Fibroblast of villous mesenchyme (primary cell): ENCODE measurements at regions not wholly inside any gene's neighbourhood (a gene's known extent, or its start where the extent isn't known, plus 50 kb on each side); places are given as distances from the start of the nearest gene placed in this dataset.
A peak's percentile ranks its signal among the peaks of the same experiment; 100 is the strongest.

Source experiments
- DNase-seq: peaks from one replicate; pipeline ENCODE4 v3.0.0-alpha.2; 2010; ENCODE audit warnings: low read depth
- H3K4me3 ChIP-seq: 2 replicates; pipeline ENCODE4 v1.5.1; 2011; ENCODE audit warnings: low read depth, mild to moderate bottlenecking, low read length
- TF ChIP-seq, protein P1 (sequence below): IDR thresholded peaks from 2 replicates; pipeline ENCODE4 v1.5.1; 2012; ENCODE audit warnings: low read depth, mild to moderate bottlenecking, low read length; ENCODE audit not compliant: insufficient read depth

DNA sequence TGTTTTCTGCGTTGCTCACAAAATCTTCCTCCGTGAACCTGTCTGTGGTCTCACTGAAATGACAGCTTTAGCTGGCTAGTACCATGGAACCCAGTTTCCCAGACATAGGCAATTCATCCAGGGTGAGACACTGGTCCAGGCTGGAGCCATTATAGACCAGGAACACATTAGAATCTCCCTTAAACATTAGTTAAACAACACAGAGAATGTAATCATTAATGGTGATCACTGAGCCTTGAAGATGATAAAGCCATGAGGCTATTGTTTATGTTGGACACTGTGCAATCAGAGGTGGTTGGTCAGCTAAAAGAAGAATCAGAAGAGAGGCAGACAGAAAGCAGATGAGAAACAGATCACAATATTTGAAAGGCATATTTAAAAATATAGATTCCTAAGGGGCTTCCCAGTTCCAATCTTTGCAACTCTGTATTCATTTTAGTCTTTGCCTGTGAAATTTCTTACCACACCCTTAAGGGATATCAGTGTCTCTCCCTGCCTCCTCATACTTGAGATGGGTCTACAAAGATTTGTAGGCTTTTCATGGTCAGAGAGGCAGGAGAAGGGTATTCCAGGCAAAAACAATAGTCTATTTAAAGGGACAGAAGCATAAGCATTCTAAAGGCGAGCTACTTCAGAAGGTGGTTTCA is 317.9 kb downstream of the MAP2K6 start:
- H3K4me3 ChIP-seq, result no peak overlapping the region
- TF ChIP-seq, protein P1, sequence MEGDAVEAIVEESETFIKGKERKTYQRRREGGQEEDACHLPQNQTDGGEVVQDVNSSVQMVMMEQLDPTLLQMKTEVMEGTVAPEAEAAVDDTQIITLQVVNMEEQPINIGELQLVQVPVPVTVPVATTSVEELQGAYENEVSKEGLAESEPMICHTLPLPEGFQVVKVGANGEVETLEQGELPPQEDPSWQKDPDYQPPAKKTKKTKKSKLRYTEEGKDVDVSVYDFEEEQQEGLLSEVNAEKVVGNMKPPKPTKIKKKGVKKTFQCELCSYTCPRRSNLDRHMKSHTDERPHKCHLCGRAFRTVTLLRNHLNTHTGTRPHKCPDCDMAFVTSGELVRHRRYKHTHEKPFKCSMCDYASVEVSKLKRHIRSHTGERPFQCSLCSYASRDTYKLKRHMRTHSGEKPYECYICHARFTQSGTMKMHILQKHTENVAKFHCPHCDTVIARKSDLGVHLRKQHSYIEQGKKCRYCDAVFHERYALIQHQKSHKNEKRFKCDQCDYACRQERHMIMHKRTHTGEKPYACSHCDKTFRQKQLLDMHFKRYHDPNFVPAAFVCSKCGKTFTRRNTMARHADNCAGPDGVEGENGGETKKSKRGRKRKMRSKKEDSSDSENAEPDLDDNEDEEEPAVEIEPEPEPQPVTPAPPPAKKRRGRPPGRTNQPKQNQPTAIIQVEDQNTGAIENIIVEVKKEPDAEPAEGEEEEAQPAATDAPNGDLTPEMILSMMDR, result no peak
- DNase-seq, result no peak

DNA sequence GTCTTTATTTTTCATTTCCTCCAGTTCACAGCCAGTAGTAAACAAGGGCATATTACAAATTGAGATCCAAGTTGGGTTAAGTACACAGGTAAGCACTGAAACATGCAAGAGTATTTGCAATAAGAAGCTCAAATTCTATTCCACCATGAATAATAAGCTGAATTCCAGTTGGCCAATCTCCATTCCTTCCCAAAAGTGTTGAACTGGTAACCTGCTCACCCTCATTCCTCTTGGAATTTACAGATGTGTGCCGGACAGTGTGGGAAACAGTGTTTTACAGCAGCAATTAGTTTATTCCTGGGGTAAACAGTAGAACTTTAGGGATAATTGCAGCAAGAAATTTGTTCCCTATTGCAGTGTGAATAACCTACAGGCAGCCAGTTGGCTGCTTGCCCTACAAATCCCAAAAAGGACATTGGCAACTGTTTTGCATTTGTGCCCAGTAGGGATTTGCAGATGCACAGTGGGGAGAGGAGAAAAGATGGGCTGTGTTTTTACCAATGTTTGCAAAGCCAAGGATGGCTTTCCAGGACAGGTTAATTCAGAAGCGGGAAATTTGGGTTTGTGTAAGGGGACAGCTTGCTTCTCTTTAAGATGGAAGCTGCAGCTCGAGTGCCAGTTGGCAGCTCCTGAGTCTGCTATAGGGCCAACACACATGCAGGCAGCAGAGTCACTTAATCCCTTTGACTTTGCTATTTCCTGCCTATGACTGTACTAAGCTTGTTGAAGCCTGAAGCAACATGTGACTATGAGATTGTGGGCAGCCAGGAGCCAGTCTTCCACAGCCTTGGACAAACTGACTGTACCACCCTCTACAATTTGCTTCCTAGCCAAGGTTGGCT is 318.9 kb downstream of the MAP2K6 start:
- TF ChIP-seq, protein P1, result no peak
- peak; percentile 83 for DNase-seq
- H3K4me3 ChIP-seq, result no peak overlapping the region

DNA sequence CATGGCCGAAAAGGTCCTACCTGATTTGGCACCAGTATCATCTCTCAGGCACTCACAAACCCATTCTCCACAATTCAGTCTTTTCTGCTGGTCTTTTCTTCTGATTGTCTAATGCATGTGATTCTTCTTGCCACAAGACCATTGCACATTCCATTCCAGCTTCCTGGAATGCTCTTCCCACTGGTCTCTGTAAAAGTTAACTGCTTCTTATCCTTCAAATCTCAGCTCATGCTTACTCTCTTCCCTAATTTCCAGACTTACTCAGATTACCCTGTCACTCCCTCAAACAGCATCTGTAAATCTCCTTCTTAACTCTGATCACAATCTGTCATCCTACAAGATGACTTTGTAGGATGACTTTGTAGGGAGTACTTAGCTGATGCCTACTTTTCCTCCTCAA is 320.2 kb downstream of the MAP2K6 start:
- H3K4me3 ChIP-seq, result no peak overlapping the region
- TF ChIP-seq, protein P1, result no peak
- no peak for DNase-seq

DNA sequence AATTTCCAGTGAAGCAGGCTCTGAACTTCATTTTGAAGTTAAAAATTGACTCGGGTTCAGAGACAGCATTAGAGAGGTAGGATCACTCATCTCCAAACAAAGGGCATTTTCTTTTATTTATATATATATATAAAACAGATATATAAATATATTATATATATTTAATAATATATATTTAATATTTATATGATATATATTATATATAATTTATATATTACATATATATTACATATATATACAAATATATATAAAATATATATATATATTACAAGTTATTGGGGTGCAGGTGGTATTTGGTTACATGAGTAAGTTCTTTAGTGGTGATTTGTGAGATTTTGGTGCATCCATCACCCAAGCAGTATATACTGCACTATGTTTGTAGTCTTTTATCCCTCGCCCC is 320.8 kb downstream of the MAP2K6 start:
- no peak for DNase-seq
- TF ChIP-seq, protein P1, result no peak
- no peak overlapping the region for H3K4me3 ChIP-seq

DNA sequence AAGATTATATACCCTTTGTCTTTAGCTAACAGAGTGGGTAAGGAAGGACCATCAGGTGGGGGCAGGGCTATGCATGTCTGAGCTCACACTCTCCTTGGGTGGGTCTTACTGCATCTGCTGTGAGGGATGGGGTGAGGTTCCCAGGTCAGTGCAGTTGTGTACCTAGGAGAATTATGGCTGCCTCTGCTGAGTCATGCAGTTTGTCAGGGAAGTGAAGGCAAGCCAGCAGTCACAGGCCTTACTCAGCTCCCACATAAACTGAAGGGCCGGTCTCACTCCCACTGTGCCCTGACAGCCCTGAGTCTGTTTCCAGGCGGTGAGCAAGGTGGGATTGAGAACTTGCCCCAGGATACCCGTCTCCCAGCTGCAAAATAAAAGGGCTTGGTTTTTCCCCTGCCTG is 328.6 kb downstream of the MAP2K6 start:
- H3K4me3 ChIP-seq, result no peak overlapping the region
- TF ChIP-seq, protein P1, result no peak
- DNase-seq, result no peak

DNA sequence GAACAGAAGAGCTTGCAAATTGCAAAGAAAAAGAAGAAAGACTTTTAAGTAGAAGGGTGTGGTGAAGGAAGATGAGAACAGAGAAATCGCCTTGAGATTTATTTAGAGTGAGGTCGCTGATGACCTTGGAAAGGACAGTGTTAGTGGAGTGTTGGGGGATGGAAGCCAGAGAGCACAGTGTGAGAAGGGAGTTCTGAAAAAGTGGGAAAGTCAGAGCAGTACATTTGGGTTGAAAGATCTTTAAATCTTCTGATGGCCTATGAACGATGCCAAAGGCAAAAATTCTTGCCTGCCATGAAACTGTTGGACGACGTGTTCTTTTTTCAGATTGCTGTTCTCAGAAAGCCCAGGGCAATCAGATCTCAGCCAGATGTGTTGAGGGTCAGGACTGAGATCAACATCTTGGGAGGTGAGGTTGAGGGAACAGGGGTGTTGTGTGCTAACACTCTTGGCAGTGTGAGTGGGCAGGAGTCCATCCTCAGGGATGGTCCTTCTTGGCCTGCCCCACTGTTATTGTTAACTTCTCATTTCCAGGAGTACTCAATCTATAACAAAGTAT is 330.1 kb downstream of the MAP2K6 start:
- H3K4me3 ChIP-seq, result no peak overlapping the region
- DNase-seq, result no peak
- TF ChIP-seq, protein P1, result no peak
